Cardiac septum (tissue), 1 donor: ENCODE measurements at regions not wholly inside any gene's neighbourhood (a gene's known extent, or its start where the extent isn't known, plus 50 kb on each side); places are given as distances from the start of the nearest gene placed in this dataset.
"Not testable (repeated sequence)": the region's sequence is repeated elsewhere in the genome, so short reads cannot be mapped to it uniquely, and the experiment has no call there.

Experiments
- DNase-seq: peaks from one replicate; pipeline ENCODE4 v3.0.0-alpha.2; 2020; ENCODE audit warnings: low spot score
- intact Hi-C: fragments of 100-400 bp; cut with DNase I; formaldehyde crosslinking; loops from one replicate; pipeline ENCODE4 v1.14.0; 2022
- donor health status: DM: no; HTN: no; CAD: no.

DNA sequence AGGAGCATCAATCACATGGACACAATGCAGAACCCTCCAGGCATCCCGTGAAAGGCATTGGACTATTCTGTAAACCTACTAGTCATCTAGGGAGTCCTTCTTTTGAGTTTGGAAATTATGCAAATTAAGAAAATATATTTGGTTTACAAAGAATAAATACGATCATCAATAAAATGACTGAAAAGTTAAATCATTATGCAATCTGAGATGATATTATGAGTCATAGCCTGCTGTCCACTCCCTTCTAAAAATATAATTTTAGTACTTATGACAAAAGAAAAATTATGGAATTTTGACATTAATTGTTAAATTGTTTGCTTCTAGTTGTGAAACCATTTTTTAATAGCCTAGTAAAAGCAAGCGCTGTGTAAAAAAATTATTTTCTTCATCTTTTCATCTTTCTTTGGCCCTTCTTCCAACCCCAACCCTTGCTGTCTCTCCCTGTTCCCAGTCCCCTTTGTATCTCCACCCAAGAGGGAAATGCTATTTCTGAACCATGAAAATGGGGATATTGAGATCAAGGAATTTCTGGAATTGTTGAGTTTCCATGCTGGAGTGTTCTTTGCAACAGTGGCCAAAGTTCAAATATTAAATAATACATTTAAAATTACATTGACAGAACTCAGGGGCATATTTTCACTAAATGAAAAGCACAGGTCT is 599.8 kb downstream of the COL12A1 start:
- no peak for DNase-seq
- intact Hi-C loops, result loop anchor here (5.0 kb wide), 1 partner anchor 126 kb away; no protein-coding TSS in a partner anchor

DNA sequence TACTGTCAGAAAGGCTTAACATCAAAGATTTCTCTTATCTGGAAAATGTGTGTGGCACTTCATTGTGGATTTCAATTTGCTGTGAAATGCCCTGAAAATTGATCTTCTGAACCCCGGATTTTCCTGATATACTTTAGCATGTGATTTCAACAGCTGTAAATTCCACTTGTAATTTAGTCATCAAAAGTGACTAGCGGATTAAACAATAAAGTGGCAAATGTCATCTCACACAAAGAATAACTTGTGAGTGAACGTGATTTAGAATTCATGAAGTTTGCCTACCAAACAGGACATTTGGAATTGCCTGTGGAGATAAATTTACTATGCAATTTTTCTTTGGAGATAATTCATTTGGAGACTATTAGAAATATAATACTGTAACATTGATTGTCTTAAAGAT is 601.6 kb downstream of the COL12A1 start:
- intact Hi-C loops, result no loop called here
- DNase-seq, result no peak

DNA sequence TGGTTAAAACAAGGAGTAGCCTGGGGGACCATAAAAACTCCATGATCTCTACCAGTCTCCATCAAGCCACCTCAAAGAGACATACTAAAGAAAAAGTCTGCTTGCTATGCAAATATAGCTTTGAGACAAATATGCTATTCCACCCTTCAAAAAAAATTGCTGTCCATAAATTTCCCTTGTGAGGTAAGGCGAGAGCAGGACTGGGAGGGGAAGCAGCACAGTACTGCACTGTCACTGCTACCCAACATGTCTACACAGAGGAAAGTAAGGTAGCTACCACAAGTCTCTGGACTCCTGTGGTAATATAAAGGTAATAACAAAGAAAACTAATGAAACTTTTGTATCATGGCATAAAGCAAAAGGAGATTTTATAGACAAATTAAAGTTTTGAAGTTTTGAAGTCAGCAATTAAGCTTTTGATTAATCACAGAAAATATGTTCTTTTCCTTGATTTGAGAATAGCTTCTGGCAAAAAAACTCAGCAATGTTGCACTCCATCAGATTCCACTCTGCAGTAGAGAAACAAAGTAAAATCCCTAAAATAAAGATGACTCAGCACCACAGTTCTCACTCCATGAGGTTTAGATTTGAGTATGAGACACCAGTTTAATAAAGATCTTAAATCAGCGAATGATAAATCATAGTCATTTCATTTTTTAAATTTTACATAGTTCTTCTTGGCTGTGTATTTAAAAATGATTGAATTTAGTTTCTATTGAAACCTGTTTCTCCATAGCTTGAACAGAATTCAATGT is 602.4 kb downstream of the COL12A1 start:
- intact Hi-C loops, result no loop called here
- no peak for DNase-seq

DNA sequence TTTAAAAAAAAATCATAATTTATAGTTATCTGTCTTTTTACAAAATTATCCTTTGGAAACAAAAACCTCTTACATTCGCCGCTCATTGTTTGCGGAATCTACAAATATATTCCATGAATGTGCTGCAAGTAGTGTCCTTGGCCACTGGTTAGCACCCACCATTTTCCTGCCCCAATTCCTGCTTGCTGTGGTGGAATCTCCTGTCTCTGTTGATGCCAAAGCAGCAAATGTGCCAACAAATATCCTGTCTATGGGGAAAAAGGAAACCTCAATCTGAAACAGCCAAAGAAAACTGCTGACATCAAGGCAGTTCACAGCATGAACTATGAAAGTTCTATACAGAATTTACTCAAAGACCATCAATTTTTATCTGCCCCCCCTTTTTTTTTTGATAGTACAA is 603.6 kb downstream of the COL12A1 start:
- no peak for DNase-seq
- intact Hi-C loops, result no loop called here

DNA sequence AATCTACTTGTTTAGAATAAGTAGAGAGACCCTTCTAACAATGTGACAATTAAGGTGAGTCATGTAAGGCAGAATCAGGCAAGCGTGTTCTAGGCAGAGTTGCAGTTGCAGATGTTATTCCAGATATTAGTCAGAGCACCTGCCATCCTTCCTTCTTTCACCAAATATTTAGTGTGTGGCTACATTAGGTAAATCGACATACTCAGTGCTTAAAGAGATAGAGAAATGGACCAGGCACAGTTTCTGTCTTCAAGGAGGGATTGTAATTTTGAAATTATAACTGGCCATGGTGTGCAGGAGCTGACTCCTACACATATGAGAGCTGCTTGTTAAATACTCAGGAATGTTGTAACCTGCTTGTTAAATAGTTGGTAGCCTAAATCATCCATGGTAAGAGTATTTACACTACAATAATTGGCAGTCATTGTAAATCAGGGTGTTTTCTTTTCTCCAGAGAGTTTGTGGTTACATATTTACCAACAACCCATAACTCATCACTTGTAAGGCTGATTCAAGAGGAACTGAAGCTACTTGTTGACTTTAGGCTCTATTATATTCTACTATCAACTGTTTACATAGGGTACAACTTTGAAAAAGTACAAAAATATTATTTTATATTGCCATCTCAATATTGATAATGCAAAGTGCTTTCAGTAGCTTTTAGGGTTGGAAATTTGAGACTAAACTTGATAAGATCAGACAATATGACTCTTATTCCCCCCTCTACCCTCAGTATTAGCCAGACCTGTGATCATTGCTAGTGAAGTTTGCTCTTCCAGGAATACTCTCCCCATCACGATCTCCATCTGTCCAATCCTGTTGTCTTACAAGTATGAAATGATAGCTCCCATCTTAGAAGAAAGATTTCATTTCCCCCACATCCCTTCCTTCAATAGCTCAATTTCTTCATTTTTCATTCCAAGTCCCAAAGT is 607.1 kb downstream of the COL12A1 start:
- no peak for DNase-seq
- intact Hi-C loops, result no loop called here

DNA sequence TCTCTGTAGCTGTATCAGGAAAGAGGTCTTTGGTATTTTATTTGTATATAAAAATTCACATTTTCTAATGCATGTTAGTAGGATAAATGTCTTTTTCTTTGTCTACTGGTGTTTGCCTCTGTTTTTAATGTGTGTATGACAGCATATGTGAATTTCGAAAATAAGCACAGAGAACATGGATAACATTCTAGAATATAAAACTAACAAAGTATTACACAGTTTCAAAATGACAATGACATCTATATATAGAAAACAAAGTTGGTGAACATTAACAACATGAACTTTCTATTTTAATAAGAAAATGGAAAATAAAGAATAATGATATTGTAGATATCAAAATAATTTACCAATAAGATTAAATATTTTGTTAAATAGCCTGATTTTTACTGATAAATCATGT is 608.0 kb downstream of the COL12A1 start:
- intact Hi-C loops, result no loop called here
- DNase-seq, result no peak

DNA sequence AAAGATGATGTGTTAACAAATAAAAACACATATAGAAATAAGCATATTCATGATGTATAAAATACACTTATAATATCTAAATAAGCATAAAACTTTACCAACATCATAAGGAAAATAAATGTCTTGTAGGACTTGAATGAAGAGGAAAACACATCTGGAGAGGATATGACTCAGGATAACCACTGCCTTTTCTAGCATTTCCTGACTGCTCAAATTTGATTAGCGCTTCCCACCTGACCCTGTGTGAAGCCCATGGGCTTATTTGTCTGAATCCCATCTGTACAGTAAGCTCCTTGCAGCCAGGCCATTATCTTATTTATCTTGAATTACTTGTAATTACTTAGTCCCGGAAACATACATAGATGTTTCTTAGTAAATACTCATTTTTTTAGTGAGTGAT is 608.6 kb downstream of the COL12A1 start:
- DNase-seq, result no peak
- intact Hi-C loops, result no loop called here

DNA sequence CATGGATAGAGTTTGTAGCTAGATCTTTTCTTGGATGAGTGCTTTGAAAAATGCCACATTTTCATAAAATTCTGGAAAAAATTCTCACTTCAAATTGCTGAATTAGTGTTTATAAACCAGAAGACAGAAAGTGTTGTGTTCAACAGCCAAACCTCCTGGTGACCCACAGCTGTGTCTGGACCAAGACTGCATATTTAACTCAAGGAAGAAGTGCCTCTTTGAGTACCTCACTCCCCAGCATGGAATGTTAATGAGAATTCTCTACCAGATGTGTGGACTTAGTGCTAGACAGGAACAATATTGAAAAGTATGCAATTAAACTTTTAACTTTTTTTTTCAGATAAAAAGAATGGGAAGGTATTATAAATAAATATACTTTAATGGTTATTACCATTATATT is 609.3 kb downstream of the COL12A1 start:
- no peak for DNase-seq
- intact Hi-C loops, result no loop called here

DNA sequence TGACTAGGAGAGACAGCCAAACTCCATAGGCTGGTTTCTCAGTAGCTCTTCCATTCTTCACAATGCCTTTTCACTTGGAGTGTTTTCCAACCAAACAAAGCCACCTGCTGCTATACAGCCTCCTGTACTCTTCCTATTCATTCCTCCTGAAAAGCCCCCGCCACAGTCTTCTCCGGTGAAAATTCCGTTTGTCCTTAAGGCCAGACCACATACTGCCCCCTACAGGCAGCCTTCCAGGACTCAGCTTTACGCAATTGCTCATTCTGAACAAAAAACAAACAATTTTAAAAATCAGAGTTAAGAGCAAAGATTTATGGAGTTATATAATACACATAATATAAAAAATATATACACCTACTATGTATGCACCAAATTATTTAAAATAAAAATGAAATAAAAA is 611.5 kb downstream of the COL12A1 start:
- intact Hi-C loops, DNase-seq: not testable (repeated sequence)

DNA sequence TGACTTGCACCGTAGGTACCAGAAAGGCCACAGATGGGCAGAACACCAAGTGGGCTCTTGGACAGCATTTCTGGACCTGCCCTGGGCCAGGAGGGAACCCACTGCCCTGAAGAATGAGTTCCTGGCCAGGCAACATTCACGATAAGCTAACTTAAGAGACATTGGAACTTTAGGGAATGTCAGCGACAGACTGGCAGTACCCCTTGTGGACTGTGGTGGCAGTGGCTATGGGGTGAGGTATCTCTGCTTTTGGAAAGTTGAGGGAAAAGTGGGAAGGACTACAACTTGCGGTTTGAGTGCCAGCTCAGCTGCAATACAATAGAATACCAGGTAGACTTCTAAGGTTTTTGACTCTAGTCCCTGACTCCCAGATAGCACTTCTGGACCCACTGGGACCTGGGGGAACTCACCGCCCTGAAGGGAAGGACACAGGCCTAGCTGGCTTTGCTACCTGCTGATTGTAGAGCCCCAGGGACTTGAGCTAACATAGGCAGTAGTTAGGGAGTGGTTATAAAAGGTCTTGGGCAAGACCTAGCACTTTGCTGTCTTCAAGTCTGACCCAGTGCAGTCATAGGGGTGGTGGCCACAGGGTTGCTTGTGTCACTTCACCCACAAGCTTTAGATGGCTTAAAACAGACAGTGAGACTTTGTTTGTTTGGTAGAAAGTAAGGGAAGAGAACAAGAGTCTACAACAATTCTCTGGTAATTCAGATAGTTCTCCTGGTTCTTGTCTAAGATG is 617.6 kb downstream of the COL12A1 start:
- intact Hi-C loops, result no loop called here
- no peak for DNase-seq

DNA sequence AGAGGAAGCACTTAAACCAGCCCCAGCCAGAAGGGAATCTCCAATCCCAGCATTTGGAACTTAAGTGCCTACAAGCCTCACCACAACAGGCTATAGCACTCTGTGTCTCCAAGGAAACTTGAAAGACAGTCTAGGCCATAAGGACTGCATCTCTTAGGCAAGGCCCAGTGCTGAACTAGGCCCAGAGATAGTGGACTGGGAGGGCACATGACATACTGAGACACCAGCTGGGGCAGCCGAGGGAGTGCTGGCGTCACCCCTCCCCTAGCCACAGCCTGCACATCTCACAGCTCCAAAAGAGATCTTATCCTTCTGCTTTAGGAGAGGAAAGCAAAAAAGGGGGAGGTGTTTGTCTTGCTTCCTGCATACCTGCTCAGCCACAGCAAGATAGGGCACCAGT is 618.5 kb downstream of the COL12A1 start:
- intact Hi-C loops, result no loop called here
- DNase-seq, result no peak

DNA sequence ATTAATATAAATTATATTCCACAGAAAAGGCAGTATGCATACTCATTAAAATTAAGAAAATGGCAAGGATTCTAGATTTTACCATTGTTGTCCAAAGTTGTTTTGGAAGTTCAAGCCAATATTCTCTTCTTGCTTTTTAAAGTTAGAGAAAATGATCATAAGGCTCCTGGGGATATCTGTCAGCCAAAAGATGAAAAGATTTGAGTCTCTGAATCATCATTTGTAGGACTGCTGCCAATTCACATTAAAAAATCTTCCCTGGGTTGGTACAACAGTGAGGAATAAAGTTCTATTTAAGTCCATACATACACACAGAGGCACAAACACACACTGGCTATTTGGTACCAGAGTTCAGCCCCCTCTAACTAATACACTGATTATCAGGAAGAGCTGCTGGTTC is 620.1 kb downstream of the COL12A1 start:
- intact Hi-C loops, result no loop called here
- no peak for DNase-seq

DNA sequence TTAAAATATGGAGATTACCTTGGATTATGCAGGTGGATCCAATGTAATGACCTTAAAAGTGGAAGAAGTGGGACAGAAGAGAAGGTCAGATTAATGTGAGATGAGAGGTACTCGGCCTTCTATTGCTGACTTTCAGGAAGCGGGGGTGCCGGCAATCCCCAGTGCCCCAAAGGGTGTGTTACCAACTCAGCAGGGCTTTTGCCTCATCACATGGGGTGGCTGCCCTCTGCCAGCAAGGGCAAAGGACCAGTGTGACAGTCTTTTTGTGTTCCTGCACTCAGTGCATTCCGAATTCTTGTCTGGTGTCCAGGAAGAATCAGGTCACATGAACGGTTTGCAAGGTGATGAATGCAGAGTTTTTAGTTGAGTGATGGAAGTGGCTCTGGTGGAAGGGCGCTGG is 624.2 kb downstream of the COL12A1 start:
- intact Hi-C loops, result no loop called here
- peak; percentile 73 for DNase-seq

DNA sequence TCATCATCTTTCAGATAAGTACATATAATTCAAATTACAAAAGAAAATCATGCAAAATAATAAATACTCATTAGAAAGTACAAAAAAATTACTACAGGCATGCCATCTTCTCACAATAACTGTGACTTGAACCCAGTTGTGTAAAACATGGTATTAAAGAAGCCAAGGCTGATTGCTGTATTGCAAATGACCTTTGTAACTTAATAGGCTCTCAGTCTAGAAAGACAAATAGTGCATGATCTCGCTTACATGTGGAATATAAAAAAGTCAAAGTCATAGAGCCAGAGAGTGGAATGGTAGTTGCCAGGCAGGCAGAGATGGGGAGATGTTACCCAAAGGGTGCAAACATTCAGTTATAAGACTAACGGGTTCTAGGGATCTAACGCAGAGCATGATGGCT is 626.1 kb downstream of the COL12A1 start:
- intact Hi-C loops, result no loop called here
- no peak for DNase-seq

DNA sequence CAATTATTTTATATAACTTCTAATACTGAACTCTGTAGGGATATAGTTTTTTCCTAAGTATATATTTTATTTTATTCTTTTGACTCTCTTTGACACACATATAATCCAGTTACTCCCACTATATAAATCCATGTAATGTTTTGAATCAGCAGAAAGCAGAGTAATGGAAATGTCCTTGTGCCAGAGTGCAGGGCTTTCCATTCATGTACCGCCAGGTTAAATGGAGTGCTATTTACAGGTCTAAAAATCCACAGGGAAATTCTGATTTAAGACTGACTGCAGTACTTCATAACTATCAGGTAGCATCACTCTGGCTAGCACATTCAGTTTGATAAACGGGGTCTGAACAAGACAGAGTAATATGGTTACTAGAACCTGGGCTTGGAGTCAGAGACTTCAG is 626.8 kb downstream of the COL12A1 start:
- intact Hi-C loops, result no loop called here
- no peak for DNase-seq

DNA sequence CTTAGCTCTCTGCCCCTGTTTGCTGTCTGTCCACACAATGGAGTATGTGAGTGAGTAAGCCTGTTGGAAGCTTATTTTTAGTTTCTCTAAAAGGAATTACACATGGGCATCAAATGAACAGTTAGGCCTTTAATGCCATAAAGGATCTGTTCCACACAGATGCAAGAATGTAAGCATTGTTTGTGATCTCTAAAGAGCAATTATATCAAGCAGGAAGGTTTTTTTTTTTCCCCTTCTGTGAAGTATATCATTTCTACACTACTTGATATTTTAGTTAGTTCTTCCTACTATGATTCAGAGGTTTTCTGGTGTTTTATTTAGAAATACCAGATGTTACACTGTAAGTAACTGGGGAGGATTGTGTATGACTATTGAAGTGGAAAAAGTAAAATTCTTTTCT is 627.5 kb downstream of the COL12A1 start:
- DNase-seq, result no peak
- intact Hi-C loops, result no loop called here

DNA sequence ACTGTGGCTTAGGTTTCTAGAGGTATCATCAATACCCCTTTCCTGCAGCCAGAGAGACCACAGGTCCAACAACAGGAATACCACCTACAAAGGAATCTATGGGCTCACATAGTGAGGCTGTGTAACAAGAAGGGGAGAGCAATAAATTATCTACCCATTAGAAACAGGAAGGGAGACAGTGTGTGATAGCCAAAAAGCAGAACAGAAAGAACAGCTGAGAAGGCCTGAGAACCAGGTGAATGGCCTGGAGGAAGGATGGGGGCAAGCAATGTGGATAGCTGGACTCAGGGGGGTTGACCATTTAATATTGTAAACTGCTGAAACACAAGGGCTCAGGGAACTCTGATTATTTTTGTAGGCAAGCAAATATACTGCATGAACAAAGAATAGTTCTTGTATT is 628.2 kb downstream of the COL12A1 start:
- no peak for DNase-seq
- intact Hi-C loops, result no loop called here

DNA sequence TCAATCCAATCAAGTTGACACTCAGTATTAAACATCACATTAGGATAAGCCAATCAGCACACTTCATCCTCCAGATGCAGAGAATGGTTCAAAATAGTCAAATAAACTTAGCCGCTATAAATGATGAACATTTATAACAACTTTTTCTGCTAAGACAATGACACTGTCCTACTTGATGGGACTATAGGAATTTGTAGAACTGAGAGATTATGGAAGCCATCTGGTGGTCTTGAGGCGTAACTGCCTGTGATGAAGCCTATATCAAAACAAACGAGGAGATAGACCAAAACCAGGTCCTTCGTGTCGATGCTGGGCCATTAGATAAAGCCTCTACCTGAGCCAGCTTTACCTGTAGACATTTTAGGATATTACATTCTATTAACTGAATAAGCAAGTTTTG is 631.1 kb downstream of the COL12A1 start:
- intact Hi-C loops, result no loop called here
- DNase-seq, result no peak

DNA sequence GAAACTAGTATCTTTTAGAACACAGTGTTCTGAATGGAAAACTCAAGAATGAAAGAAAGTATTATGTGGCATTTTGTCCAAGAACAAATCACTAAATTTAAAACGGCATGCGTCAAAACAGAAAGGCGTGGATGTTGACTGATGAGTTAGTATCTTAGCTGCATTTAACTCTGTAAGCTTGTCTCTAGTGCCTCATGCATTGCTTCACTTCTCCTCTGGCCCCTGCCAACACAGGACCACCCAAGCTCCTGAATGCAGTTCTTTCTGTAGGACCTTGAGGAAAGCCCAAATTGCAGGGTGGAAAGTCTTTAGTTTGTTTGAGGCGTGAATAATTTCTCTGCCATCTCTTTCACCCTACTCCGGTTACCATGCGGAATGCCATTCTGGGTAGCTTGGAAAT is 632.2 kb downstream of the COL12A1 start:
- intact Hi-C loops, result no loop called here
- DNase-seq, result no peak

DNA sequence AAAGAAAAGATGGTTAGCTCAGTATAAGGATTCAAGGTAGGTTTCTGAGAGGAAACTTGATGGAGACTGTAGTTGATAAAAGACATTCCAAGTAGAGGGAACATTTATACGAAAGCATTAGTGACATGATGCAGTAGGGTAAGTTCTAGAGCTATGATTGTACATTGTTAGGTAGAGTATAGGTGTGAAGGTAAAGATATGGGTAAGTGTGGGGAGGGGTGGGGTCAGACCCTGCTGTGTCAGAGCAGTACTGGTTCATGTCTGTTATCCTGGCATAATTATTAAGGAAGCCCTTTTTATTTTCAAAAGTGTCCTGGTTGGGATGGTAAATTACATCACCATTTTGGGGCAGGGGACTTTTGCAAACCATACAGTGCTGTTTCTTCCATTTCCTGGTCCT is 635.8 kb downstream of the COL12A1 start:
- DNase-seq, result no peak
- intact Hi-C loops, result no loop called here
